Superior temporal gyrus (tissue), 1 donor: ENCODE measurements at regions not wholly inside any gene's neighbourhood (a gene's known extent, or its start where the extent isn't known, plus 50 kb on each side); places are given as distances from the start of the nearest gene placed in this dataset.
"Not testable (repeated sequence)": the region's sequence is repeated elsewhere in the genome, so short reads cannot be mapped to it uniquely, and the experiment has no call there.

ENCODE experiments used
- DNase-seq: peaks from one replicate; pipeline ENCODE4 v3.0.0-alpha.2; 2016; ENCODE audit errors: extremely low spot score

GRCh38 chr18:54433368-54433767 lies 75.7 kb downstream of the C18orf54 start:
- no peak for DNase-seq

GRCh38 chr18:54433857-54434256 lies 76.2 kb downstream of the C18orf54 start:
- no peak for DNase-seq

- DNase-seq: no peak
Measured at GRCh38 chr18:54434453-54434852, 76.7 kb downstream of the C18orf54 start.

- no peak for DNase-seq
Measured at GRCh38 chr18:54436501-54436900, 78.8 kb downstream of the C18orf54 start.

- DNase-seq: no peak
Measured at GRCh38 chr18:54440292-54440691, 82.6 kb downstream of the C18orf54 start.

DNA sequence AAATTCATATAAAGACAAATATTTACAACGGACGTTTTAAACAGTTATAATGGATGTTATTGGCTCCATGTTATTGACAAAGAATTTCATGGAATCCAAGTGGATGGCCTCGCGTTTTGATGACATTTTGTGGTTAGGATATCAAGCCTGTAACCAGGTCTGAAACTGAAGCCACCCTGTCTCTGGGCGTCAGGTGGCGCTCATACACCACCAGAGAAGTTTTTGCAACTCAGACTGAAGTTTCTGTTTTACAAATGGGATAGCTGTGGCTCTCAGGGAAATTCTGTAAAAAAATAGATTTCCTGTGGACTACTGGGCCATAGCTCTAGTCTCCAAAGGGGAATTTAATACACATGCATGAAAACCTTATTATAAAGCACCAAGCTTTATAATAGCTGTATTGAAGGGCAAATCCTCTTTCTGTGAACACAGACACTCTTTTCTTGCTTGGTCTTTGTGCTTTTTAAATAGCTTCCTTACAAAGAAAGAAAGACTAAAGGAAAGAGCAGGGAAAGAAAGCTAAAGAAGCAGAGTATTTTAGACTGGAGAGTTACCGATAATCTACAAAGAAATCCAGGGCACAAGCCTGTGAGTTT lies 86.7 kb downstream of the C18orf54 start:
- DNase-seq: peak; percentile 70

DNA sequence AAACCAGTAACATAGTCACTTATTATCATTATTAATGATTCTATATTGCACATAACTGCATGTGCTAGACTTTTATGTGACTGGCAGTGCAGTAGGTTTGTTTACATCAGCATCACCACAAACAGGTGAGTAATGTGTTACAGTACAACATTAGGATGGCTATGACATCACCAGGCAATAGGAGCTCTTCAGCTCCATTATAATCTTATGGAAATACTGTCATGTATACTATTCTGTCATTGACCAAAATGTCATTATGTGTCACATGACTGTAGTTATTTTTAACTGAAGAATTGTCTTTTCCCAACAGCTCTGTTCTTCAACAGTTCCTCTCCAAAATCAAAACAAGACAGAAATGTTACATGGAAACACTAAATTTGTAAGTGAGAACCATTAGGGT lies 96.3 kb downstream of the C18orf54 start:
- DNase-seq: no peak

GRCh38 chr18:54465502-54465901 lies 107.8 kb downstream of the C18orf54 start:
- DNase-seq: no peak

DNA sequence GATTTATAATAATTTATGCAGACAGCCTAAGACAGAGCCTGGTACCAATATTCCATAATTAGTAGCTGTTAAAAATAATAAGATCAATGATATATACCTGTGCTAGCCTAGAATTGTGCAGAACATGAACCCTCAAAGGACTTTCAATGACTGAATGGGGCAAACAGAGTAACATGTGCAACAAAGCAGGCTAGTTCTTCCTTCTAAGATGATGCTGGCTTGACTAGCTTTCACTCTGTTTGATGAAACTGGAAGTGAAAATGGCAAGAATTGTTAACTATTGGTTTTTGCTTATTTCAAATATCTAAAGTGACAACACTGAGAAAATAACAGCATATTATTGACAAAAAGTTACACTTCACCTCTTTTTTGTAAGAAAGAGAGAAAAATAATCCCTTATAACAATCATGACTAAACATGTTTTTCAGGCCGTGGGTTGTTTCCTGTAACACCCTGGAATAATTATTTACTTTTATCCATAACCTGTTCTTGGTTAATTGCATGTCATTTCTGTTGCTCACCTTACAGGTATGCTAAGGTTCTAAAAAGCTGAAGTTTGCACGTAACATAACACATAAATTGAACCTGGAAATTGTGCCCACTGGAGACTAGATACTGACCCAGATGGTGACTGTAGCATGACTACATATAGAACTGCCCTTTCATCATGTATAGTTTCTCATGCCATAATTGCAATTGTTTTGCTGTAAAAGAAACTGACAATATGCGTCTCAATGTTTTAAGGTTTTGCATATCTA lies 108.7 kb downstream of the C18orf54 start:
- no peak for DNase-seq

DNA sequence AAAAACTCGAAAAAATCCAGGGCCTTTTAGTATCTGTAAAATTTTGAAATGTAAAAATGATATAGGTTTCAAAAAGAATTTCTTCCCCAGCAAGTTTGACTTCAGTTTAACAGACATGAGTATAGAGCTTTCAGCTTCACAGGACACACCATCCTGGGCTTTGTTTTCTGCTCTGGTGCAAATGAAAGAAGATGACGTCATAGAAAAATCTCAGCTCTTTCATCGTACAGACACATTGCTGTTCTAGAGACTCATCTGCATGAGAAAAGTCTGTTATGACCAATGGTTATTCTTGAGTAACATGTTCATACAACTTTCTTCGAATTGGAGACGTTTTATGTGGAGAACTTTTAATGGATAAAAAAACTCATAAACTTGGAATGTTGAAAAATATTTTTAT lies 111.7 kb upstream of the DYNAP start:
- DNase-seq: no peak

DNA sequence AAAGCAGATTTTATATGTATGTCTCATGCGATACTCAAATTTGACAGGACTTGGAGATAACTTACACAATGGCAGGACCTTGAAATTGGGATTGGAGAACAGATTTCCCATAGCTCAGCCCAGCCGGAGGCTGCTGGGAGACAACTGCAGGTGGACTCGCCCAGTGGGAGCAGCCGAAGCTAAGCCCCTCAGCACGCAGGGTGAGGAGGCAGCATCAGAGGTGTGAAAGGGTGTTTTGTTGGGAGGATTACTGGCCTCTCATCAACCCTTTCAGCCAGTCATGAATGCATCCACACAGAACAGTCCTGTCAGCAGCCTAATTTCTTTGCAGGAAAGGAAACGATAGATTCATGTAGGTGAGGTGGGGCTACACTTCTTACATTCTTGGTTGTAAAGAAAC lies 110.4 kb upstream of the DYNAP start:
- no peak for DNase-seq

DNA sequence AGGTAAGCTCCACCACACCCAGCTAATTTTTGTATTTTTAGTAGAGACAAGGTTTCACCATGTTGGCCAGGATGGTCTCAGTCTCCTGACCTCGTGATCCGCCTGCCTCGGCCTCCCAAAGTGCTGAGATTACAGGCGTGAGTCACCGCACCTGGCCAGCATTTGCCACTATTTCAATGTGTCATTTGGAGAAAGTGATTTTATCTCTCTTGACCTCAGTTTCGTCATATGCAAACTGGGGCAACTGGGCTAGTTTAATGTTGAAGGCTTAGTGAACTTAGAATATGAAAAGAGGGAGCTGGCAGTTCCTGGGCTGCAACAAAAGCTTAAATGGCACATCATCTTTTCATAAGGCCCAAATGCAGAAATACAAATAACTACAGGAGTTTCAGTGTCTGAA lies 88.6 kb upstream of the DYNAP start:
- not testable (repeated sequence) for DNase-seq

DNA sequence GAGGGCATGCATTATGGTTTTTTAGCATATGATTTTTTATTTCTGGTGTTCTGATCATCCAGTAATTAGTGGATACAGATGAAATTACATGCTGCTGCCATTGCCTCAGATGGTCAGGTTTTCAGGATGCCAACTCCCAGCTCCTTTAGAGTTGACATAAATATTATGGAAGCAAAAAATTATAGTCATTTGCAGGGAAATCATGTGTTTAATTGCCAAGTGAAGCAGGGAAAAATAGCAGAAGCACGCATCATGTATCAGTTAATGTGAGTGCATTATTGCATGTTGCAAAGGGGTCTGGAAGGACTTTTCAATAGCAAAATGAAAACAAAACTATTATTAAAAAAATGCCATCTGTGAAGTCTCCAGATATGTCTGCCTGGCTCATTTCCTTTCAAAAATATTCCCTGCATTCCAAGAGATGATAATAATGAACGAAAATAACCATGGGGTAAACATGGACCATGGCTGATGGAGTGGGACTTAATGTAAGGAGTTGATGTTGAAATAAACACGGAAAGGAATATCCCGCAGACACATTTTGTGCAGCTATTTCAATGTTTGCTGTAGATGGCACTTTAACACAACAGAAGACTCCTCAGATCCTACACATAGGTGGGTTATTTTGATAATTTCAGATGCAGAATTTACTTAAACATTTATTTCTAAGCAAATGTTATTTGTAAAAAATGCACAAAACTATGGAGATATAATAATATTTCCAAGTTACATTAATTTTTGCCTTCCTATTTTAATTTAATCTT lies 87.7 kb upstream of the DYNAP start:
- DNase-seq: no peak

GRCh38 chr18:54506516-54507261 lies 84.4 kb upstream of the DYNAP start:
- no peak for DNase-seq

GRCh38 chr18:54509793-54510192 lies 81.3 kb upstream of the DYNAP start:
- DNase-seq: no peak

DNA sequence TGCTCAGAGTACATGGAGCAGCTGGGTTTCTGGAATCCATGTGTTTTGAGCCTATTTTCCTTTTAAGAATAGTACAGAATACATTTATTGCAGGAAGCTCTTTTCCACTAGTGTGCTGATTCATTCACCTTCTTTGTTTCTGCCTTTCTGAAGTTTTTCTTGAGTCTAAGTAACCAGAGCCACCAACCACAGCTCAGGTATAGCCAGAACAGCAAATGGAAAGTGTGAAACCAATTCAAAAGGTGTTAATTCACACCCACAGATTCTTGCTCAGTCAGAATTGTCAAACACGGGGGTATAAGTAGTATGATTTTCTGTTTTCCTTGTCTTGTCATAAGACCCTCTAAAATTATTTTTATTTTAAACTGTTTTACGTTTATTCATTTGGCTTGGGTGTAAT lies 75.9 kb upstream of the DYNAP start:
- no peak for DNase-seq

DNA sequence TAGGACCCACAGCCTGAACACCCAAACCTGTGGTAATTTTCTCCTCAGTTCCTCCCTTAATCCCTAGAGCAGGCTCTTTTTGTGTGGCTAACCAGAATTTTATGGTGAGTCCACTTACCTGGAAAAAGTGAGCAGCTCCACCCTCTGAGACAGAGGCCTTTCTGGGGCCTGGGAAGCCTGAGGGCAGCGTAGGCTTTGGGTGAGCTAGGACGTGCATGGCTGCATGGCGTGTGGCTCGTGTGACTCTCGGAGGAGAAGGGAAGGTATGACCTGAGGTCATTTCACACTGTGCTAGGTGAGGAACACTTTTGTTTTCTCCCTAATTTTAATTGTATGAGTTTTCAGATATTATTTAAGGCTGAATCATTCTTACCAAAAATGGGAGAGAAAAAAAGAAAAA lies 73.5 kb upstream of the DYNAP start:
- no peak for DNase-seq

GRCh38 chr18:54521846-54522245 lies 69.2 kb upstream of the DYNAP start:
- DNase-seq: no peak

DNA sequence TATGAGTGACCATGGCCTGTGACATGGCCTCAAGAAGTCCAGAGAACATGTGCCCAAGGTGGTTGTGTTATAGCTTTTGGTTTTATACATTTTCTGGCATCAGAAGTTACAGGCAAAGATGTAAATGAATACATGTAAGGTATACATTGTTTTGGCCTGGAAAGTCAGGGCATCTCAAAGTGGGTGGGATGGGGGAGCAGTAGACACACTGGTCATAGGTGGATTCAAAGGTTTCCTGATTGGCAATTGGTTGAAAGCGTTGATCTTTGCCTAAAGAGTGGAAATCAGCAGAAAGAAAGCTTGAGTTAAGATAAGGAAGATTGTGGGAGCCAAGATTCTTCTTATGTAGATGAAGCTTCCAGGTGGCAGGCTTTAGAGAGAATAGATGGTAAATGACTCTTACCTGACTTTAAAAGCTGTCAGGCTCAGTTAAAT lies 62.1 kb upstream of the DYNAP start:
- no peak for DNase-seq

GRCh38 chr18:54529444-54529843 lies 61.6 kb upstream of the DYNAP start:
- DNase-seq: no peak

GRCh38 chr18:54530285-54530684 lies 60.8 kb upstream of the DYNAP start:
- no peak for DNase-seq

GRCh38 chr18:54531402-54532065 lies 59.5 kb upstream of the DYNAP start:
- DNase-seq: no peak
